Globus pallidus (tissue), 1 donor: ENCODE measurements at regions not wholly inside any gene's neighbourhood (a gene's known extent, or its start where the extent isn't known, plus 50 kb on each side); places are given as distances from the start of the nearest gene placed in this dataset.
"Not testable (repeated sequence)": the region's sequence is repeated elsewhere in the genome, so short reads cannot be mapped to it uniquely, and the experiment has no call there.

Source experiments
- DNase-seq: peaks from one replicate; pipeline ENCODE4 v3.0.0-alpha.2; 2015; ENCODE audit warnings: low spot score

DNA sequence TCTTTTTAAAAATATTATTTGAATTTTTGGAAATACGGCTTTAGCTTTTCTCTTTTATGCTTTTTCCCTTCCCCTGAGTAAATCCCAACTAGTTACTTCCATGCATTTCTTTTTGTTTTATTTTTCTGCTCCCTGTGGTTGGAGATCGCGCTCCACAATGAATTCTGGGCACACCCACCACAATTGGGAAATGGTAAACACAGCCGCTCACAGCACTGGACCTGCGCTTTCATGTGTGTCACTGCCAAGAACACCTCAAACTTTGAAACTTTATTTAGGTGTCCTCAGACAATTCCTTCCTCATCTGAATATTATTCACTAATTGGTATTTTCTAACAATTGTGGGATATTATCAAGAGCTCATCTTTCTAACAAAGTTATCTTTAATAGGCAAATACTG is 82.8 kb upstream of the TMEM18 start:
- DNase-seq = no peak

GRCh38 chr2:758073-758820 is 81.0 kb upstream of the TMEM18 start:
- no peak for DNase-seq

DNA sequence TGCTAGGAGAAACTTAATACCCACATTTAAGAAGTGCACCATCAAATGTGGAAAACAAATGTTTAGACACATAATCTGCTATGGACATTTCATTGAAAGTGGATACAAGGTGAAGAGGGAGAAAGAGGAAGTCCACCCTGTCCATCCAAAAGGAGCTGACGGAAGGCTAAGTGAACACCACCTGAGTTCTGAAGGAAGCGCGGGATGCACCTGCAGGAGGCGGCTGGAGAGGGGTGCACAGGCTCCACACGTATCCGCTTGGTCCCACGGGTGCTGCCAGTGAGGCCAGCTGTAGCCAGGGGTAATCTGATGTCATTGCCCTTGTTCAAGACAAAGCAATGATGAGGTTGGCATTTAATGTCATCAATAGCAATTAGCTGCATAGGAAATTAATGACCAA is 75.9 kb upstream of the TMEM18 start:
- DNase-seq = no peak

GRCh38 chr2:751474-751873 is 74.3 kb upstream of the TMEM18 start:
- no peak for DNase-seq

- DNase-seq = no peak
Measured at GRCh38 chr2:750628-751027, 73.4 kb upstream of the TMEM18 start.

DNA sequence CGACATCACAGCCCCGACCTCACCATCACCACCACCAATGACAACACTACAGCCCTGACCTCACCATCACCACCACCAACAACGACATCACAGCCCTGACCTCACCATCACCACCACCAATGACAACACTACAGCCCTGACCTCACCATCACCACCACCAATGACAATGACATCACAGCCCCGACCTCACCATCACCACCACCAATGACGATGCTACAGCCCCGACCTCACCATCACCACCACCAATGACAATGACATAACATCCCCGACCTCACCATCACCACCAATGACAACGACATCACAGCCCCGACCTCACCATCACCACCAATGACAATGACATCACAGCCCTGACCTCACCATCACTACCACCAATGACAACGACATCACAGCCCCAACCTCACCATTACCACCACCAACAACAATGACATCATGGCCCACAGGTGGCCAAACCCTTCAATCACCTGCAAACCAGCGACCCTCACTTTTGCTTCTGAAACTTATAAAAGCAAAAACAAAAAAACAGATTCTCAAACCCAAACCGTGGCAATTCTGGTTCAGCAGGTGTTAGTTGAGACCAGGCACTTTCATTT is 70.7 kb upstream of the TMEM18 start:
- no peak for DNase-seq

DNA sequence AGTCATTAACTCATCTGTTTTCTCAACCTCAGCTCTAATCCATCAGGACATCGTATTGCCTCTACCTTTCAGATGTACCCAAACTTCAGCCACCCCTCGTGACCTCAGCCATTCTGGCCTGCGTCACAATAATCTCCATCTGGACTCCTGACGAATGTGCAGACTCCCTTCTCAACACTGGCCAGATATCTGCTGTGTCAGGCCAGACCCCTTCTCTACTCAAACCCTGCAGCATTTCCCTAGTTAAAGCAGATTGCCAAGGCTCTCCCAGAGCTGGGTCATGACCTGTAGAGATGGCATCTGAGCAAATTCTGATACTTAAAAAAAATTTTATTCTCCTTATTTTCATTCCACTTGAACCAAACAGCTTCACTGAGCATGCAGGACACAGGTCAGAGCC is 69.5 kb upstream of the TMEM18 start:
- no peak for DNase-seq

DNA sequence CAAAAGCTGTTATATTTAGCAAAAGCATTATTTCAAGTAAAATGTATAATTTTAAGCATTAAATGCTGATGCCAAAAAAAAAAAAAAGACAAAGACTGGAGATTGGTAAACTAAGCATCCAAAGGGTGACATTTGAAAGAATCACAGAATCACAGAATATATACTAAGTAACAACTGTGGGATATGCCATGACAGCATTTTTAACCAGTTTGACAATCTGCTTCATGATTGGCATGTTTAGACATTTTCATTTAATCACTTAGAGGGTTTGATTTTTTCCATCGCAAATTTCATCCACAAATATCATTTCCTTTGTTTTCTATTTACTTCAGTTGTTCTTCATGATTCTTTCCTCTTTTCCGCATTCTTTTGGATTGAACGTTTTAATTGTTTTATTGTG is 66.9 kb upstream of the TMEM18 start:
- no peak for DNase-seq

GRCh38 chr2:742221-742620 is 65.0 kb upstream of the TMEM18 start:
- DNase-seq = no peak

DNA sequence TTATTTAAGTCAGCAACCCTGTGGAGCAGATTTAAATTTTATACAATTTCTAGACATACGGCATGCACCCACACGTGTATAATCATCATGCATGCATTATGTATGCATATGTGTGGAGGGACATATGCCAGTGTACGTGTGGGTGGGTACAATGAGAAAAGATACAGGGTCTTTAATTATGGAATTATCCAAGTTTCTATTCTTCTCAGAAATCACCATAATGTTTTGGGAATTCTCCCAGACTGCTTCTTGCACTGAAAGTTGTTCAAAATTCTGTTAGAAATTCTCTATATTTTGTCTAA is 63.9 kb upstream of the TMEM18 start:
- DNase-seq = no peak

- DNase-seq = not testable (repeated sequence)
Measured at GRCh38 chr2:740322-741194, 63.4 kb upstream of the TMEM18 start.

DNA sequence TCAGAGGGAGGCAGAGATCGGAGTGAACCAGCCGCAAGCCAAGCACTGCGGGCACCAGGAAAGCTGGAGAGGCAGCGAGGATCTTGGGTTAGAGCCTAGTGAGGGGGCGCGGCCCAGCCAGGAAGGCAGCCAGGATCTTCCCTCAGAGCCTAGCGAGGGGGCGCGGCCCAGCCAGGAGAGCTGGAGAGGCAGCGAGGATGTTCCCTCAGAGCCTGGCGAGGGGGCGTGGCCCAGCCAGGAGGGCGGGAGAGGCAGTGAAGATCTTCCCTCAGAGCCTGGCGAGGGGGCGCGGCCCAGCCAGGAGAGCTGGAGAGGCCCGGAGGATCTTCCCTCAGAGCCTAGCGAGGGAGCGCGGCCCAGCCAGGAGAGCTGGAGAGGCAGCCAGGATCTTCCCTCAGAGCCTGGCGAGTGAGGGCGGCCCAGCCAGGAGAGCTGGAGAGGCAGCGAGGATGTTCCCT is 62.7 kb upstream of the TMEM18 start:
- DNase-seq = not testable (repeated sequence)

GRCh38 chr2:736939-737338 is 59.7 kb upstream of the TMEM18 start:
- no peak for DNase-seq

DNA sequence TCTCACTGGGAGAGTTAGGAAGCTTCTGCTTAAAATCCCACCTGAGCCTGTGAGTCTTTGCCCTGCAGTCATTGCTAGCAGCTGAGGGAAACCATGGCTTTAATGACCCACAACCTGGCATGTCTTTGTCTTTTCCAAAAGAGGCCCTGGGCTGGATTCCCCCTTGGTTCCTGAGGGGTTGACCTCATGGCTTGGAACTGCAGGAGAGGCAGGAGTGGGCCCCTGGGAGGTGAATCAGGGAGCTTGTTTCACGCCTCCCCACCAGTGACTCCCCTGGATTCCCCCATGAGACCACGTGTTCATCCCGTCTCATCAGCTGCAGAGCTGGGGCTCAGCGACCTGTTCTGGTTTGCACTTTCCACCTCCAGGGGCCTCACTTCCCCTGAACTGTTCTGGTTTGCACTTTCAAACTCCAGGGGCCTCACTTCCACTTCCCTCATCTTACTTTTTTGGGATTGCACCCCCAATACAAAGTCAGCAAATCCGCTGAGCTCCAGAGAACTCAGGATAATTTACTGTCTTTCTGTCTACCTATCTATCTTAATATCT is 58.5 kb upstream of the TMEM18 start:
- no peak for DNase-seq

DNA sequence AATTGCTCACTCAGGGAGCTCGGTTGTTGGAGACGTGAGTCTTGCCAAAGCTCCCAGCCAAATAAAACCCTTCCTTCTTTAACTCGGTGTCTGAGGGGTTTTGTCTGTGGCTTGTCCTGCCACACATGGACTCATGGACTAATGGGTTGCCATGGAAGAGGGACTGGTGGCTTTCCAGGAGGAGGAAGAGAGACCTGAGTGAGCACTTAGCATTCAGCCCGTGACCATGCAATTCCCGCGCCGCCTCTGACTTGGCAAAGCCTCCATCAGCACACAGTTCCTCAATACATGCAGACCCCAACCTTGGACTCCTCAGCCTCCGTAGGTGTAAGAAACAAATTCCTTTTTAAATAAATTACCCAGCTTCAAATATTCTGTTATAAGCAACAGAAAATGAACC is 57.3 kb upstream of the TMEM18 start:
- no peak for DNase-seq

DNA sequence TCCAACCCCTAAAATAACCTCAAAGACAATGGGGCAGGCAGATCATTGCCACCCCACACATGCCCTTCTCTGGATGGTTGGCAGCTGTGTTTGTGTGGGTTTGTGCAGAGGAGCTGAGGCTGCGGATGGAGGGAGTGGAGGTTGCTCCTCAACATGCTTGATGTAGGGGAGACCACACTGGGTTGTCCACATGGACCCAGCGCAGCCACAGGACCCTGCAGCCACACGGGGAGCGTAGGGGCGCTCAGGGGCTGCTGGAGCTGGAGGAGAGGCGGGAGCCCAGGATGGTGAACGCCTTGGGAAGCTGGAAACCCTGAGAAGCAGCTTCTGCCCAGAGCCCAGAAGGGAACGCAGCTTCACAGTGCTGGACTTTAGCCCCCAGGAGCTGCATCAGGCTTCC is 56.3 kb upstream of the TMEM18 start:
- DNase-seq = no peak

DNA sequence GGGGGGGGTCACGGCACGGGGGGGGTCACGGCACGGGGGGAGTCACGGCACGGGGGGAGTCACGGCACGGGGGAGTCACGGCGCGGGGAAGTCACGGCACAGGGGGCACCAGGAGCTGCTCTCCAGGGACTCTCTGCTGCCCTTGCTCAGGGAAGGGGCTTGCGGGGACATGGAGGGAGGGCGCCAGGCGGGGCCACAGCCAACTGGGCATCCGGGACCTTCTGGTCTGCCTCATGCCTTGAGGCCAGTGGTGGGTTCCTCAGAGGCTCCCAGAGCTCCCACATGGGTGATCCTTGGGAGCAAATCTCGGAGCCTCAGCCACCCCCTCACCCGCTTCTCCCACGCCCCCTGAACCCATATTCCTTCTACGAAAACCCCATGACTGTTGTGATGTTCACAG is 55.8 kb upstream of the TMEM18 start:
- DNase-seq = no peak

GRCh38 chr2:731711-732110 is 54.5 kb upstream of the TMEM18 start:
- DNase-seq = no peak

DNA sequence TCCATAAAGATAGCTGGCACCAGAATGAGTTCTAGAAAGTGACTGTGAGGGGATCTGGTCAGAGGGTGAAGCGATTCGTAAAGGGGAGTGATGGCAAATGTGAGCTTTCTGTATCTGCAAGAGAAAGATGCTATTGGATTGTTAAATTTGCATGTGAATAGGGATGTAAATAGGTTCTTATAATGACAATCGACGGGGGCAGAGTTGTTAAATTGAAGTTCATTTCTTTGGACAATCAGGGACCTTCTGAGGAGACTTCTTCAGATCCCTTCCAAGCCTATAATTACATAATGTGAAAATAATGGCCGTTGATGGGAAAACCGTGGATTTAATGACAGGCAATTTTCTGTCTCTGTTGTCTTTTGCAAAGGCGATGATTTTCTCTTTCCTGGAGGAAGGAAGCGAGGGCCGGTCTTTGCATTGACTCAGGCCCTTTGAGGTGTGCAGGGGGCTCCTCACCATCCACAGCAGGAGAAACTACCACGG is 52.2 kb upstream of the TMEM18 start:
- DNase-seq = no peak

- no peak for DNase-seq
Measured at GRCh38 chr2:728165-728564, 51.0 kb upstream of the TMEM18 start.

DNA sequence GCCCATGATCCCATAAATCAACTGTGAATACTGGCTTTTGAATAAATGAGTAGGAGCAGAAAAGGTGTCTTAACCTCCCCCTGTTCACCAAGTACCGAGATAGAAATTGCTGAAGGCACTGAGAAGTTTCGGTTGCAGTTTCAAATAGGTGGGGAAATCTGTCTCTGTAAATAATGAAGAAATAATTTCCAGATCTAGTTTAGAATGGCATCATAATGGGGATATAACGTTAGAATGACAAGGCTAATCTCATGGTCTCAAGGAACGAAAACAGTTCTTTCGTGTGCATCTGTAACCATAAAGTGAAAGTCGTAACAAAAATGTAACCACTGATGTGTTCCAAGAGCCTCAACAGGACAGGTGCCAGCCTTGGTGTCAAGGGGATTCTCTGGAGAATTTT is 49.9 kb upstream of the TMEM18 start:
- DNase-seq = no peak
